Ishikawa (cell line): ENCODE measurements at regions not wholly inside any gene's neighbourhood (a gene's known extent, or its start where the extent isn't known, plus 50 kb on each side); places are given as distances from the start of the nearest gene placed in this dataset.

Experiments
- CEBPB ChIP-seq: IDR thresholded peaks from 2 replicates; pipeline ENCODE4 v1.6.1; 2012
- CREB1 ChIP-seq: IDR thresholded peaks from 2 replicates; pipeline ENCODE4 v1.6.1; 2012; ENCODE audit warnings: low read depth
- EGR1 ChIP-seq: IDR thresholded peaks from 2 replicates; pipeline ENCODE4 v1.6.1; 2012
- EP300 ChIP-seq: IDR thresholded peaks from 2 replicates; pipeline ENCODE4 v1.6.1; 2012; ENCODE audit warnings: borderline replicate concordance
- FOXM1 ChIP-seq: IDR thresholded peaks from 2 replicates; pipeline ENCODE4 v1.6.1; 2012; ENCODE audit warnings: low read depth, borderline replicate concordance
- MAX ChIP-seq: IDR thresholded peaks from 2 replicates; pipeline ENCODE4 v1.6.1; 2012
- NFIC ChIP-seq: IDR thresholded peaks from 2 replicates; pipeline ENCODE4 v1.6.1; 2012
- RAD21 ChIP-seq: IDR thresholded peaks from 2 replicates; pipeline ENCODE4 v1.6.1; 2012; ENCODE audit warnings: low read depth
- REST ChIP-seq: IDR thresholded peaks from 2 replicates; pipeline ENCODE4 v1.6.1; 2012; ENCODE audit warnings: low read depth, mild to moderate bottlenecking
- TAF1 ChIP-seq: IDR thresholded peaks from 2 replicates; pipeline ENCODE4 v1.6.1; 2012; ENCODE audit warnings: low read depth, mild to moderate bottlenecking
- TCF12 ChIP-seq: IDR thresholded peaks from 2 replicates; pipeline ENCODE4 v1.6.1; 2012; ENCODE audit warnings: low read depth
- TEAD4 ChIP-seq: IDR thresholded peaks from 2 replicates; pipeline ENCODE4 v1.6.1; 2012
- USF1 ChIP-seq: IDR thresholded peaks from 2 replicates; pipeline ENCODE4 v1.6.1; 2012
- YY1 ChIP-seq: IDR thresholded peaks from 2 replicates; pipeline ENCODE4 v1.6.1; 2012; ENCODE audit warnings: low read depth
- ZBTB7A ChIP-seq: IDR thresholded peaks from 2 replicates; pipeline ENCODE4 v1.6.1; 2012; ENCODE audit warnings: low read depth

- no peak for TF ChIP-seq ZBTB7A
- TF ChIP-seq TCF12 = no peak
- no peak for TF ChIP-seq EP300
- TF ChIP-seq YY1 = no peak
- TF ChIP-seq RAD21 = no peak
- no peak for TF ChIP-seq CEBPB
- TF ChIP-seq EGR1 = no peak
- TF ChIP-seq FOXM1 = no peak
Observed at GRCh38 chr16:74030000-74030706, 266.5 kb upstream of the PSMD7 start.

GRCh38 chr16:74029115-74029792 is 267.4 kb upstream of the PSMD7 start:
- TF ChIP-seq REST = no peak
- TF ChIP-seq TCF12 = no peak
- TF ChIP-seq TAF1 = no peak
- no peak for TF ChIP-seq EGR1
- no peak for TF ChIP-seq NFIC
- no peak for TF ChIP-seq TEAD4
- no peak for TF ChIP-seq USF1
- TF ChIP-seq CEBPB = no peak
- TF ChIP-seq YY1 = no peak

GRCh38 chr16:74026373-74027281 is 270.0 kb upstream of the PSMD7 start:
- TF ChIP-seq CREB1 = no peak
- TF ChIP-seq FOXM1 = no peak
- TF ChIP-seq YY1 = no peak
- no peak for TF ChIP-seq ZBTB7A
- TF ChIP-seq TCF12 = no peak
- no peak for TF ChIP-seq REST
- TF ChIP-seq EGR1 = no peak
- no peak for TF ChIP-seq TAF1
- no peak for TF ChIP-seq EP300
- no peak for TF ChIP-seq MAX
- no peak for TF ChIP-seq USF1
- TF ChIP-seq TEAD4 = no peak
- no peak for TF ChIP-seq CEBPB

- TF ChIP-seq TEAD4 = no peak
- no peak for TF ChIP-seq FOXM1
- TF ChIP-seq EP300 = no peak
- no peak for TF ChIP-seq CREB1
- no peak for TF ChIP-seq MAX
- no peak for TF ChIP-seq CEBPB
- no peak for TF ChIP-seq ZBTB7A
- TF ChIP-seq TCF12 = no peak
- no peak for TF ChIP-seq USF1
- no peak for TF ChIP-seq REST
- TF ChIP-seq RAD21 = no peak
- no peak for TF ChIP-seq YY1
- TF ChIP-seq EGR1 = no peak
- TF ChIP-seq NFIC = no peak
Observed at GRCh38 chr16:74024953-74025352, 271.7 kb upstream of the PSMD7 start.
